ENCODE measurements at regions not wholly inside any gene's neighbourhood (a gene's known extent, or its start where the extent isn't known, plus 50 kb on each side); places are given as distances from the start of the nearest gene placed in this dataset.
"Not testable (repeated sequence)": the region's sequence is repeated elsewhere in the genome, so short reads cannot be mapped to it uniquely, and the experiment has no call there.

- Histone ChIP-seq H3K4me3 (ENCODE audit: control insufficient read depth in 1 of 7, extremely low read depth in 1 of 7, insufficient read depth in 4 of 7, low read depth in 2 of 7, low read length in 6 of 7) (no peak overlapping the region), H3K4me1 (ENCODE audit: control extremely low read depth in 1 of 4, control insufficient read depth in 4 of 4, insufficient read depth in 4 of 4, low read length in 3 of 4) (no peaks in the 10 kb centered on the region), H3K27me3 (replicated peaks in 2 of 5; ENCODE audit: control insufficient read depth in 4 of 5, insufficient read depth in 5 of 5, low read length in 4 of 5) (no peaks in the 10 kb centered on the region), H3K27ac (ENCODE audit: insufficient read depth in 1 of 2, low read depth in 1 of 2, low read length in 2 of 2, poor library complexity in 1 of 2, severe bottlenecking in 2 of 2) (no peak overlapping the region), H3K9me3 (ENCODE audit: control extremely low read depth in 1 of 5, control insufficient read depth in 4 of 5, insufficient read depth in 2 of 5, low read depth in 1 of 5, low read length in 4 of 5) (no peaks in the 10 kb centered on the region), H3K36me3 (ENCODE audit: control insufficient read depth in 4 of 4, insufficient read depth in 4 of 4, low read length in 3 of 4) (no peaks in the 10 kb centered on the region)
- CTCF ChIA-PET: no interaction called here
- POLR2A ChIA-PET: no interaction called here
- DNase-seq: no peak
These were observed 160.6 kb upstream of the NOL4 start for GRCh38 chr18:34385311-34385710.

GRCh38 chr18:34386803-34387202 lies 162.1 kb upstream of the NOL4 start:
- 95% methylated on average over 4 of the region's 6 CpGs for WGBS (ENCODE audit: insufficient coverage)
- no peaks in the 10 kb centered on the region for H3K4me1 ChIP-seq (ENCODE audit: control extremely low read depth in 1 of 4, control insufficient read depth in 4 of 4, insufficient read depth in 4 of 4, low read length in 3 of 4)
- no peak overlapping the region for H3K27ac ChIP-seq (ENCODE audit: insufficient read depth in 1 of 2, low read depth in 1 of 2, low read length in 2 of 2, poor library complexity in 1 of 2, severe bottlenecking in 2 of 2)
- CTCF ChIA-PET: interaction anchor here (1.2 kb wide), 1 partner anchor 12 kb away, joined by 3 read pairs; no protein-coding TSS in a partner anchor
- no peaks in the 10 kb centered on the region for H3K27me3 ChIP-seq (replicated peaks in 2 of 5; ENCODE audit: control insufficient read depth in 4 of 5, insufficient read depth in 5 of 5, low read length in 4 of 5)
- DNase-seq: no peak
- H3K4me3 ChIP-seq (ENCODE audit: control insufficient read depth in 1 of 7, extremely low read depth in 1 of 7, insufficient read depth in 4 of 7, low read depth in 2 of 7, low read length in 6 of 7): no peak overlapping the region
- no peaks in the 10 kb centered on the region for H3K9me3 ChIP-seq (ENCODE audit: control extremely low read depth in 1 of 5, control insufficient read depth in 4 of 5, insufficient read depth in 2 of 5, low read depth in 1 of 5, low read length in 4 of 5)
- POLR2A ChIA-PET: no interaction called here
- H3K36me3 ChIP-seq (ENCODE audit: control insufficient read depth in 4 of 4, insufficient read depth in 4 of 4, low read length in 3 of 4): no peaks in the 10 kb centered on the region

- no peaks in the 10 kb centered on the region for H3K9me3 ChIP-seq (ENCODE audit: control extremely low read depth in 1 of 5, control insufficient read depth in 4 of 5, insufficient read depth in 2 of 5, low read depth in 1 of 5, low read length in 4 of 5)
These were observed 172.7 kb upstream of the NOL4 start for GRCh38 chr18:34397286-34397896.

DNA sequence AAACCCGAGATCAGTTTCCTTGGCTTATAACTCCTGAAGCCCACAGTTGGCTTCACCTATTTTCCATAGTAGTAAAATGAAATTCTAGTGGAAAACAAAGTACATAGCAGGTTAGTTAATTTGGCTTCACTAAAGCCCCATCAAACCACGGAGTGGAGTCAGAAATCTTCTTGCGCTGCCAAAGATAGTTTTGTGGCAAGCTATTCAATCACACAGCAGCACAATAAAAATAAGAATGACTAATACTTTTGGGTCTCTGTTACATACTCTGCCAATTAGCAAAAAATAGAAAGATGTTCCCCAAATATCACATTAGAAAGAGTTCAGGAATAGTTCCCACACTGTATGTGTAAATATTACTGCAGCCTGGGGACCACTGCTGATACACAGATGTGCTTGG lies 175.2 kb upstream of the NOL4 start:
- no peak for DNase-seq
- Histone ChIP-seq H3K4me1 (ENCODE audit: control extremely low read depth in 1 of 4, control insufficient read depth in 4 of 4, insufficient read depth in 4 of 4, low read length in 3 of 4) (no peaks in the 10 kb centered on the region), H3K9me3 (ENCODE audit: control extremely low read depth in 1 of 5, control insufficient read depth in 4 of 5, insufficient read depth in 2 of 5, low read depth in 1 of 5, low read length in 4 of 5) (no peaks in the 10 kb centered on the region), H3K27ac (ENCODE audit: insufficient read depth in 1 of 2, low read depth in 1 of 2, low read length in 2 of 2, poor library complexity in 1 of 2, severe bottlenecking in 2 of 2) (no peak overlapping the region), H3K4me3 (ENCODE audit: control insufficient read depth in 1 of 7, extremely low read depth in 1 of 7, insufficient read depth in 4 of 7, low read depth in 2 of 7, low read length in 6 of 7) (no peak overlapping the region), H3K27me3 (replicated peaks in 2 of 5; ENCODE audit: control insufficient read depth in 4 of 5, insufficient read depth in 5 of 5, low read length in 4 of 5) (no peaks in the 10 kb centered on the region), H3K36me3 (ENCODE audit: control insufficient read depth in 4 of 4, insufficient read depth in 4 of 4, low read length in 3 of 4) (no peaks in the 10 kb centered on the region)
- ChIA-PET CTCF (no interaction called here), POLR2A (no interaction called here)
- no CpG with 5 or more reads among the region's 3 CpGs for WGBS (ENCODE audit: insufficient coverage)

More at GRCh38 chr18:34397286-34397896, 172.7 kb upstream of the NOL4 start:
- no peak for DNase-seq
- Histone ChIP-seq H3K4me1 (ENCODE audit: control extremely low read depth in 1 of 4, control insufficient read depth in 4 of 4, insufficient read depth in 4 of 4, low read length in 3 of 4) (no peaks in the 10 kb centered on the region), H3K27me3 (replicated peaks in 2 of 5; ENCODE audit: control insufficient read depth in 4 of 5, insufficient read depth in 5 of 5, low read length in 4 of 5) (no peaks in the 10 kb centered on the region), H3K27ac (ENCODE audit: insufficient read depth in 1 of 2, low read depth in 1 of 2, low read length in 2 of 2, poor library complexity in 1 of 2, severe bottlenecking in 2 of 2) (no peak overlapping the region), H3K36me3 (ENCODE audit: control insufficient read depth in 4 of 4, insufficient read depth in 4 of 4, low read length in 3 of 4) (no peaks in the 10 kb centered on the region), H3K4me3 (ENCODE audit: control insufficient read depth in 1 of 7, extremely low read depth in 1 of 7, insufficient read depth in 4 of 7, low read depth in 2 of 7, low read length in 6 of 7) (no peak overlapping the region)
- ChIA-PET CTCF (no interaction called here), POLR2A (no interaction called here)
- 100% methylated on average over 1 of the region's 2 CpGs for WGBS (ENCODE audit: insufficient coverage)

- Histone ChIP-seq H3K4me1 (ENCODE audit: control extremely low read depth in 1 of 4, control insufficient read depth in 4 of 4, insufficient read depth in 4 of 4, low read length in 3 of 4) (no peaks in the 10 kb centered on the region), H3K4me3 (ENCODE audit: control insufficient read depth in 1 of 7, extremely low read depth in 1 of 7, insufficient read depth in 4 of 7, low read depth in 2 of 7, low read length in 6 of 7) (no peak overlapping the region), H3K9me3 (ENCODE audit: control extremely low read depth in 1 of 5, control insufficient read depth in 4 of 5, insufficient read depth in 2 of 5, low read depth in 1 of 5, low read length in 4 of 5) (no peaks in the 10 kb centered on the region), H3K27me3 (replicated peaks in 2 of 5; ENCODE audit: control insufficient read depth in 4 of 5, insufficient read depth in 5 of 5, low read length in 4 of 5) (no peaks in the 10 kb centered on the region), H3K36me3 (ENCODE audit: control insufficient read depth in 4 of 4, insufficient read depth in 4 of 4, low read length in 3 of 4) (no peaks in the 10 kb centered on the region), H3K27ac (ENCODE audit: insufficient read depth in 1 of 2, low read depth in 1 of 2, low read length in 2 of 2, poor library complexity in 1 of 2, severe bottlenecking in 2 of 2) (no peak overlapping the region)
- ChIA-PET CTCF (no interaction called here), POLR2A (no interaction called here)
- DNase-seq: no peak
- no CpG with 5 or more reads among the region's 1 CpG for WGBS (ENCODE audit: insufficient coverage)
These were observed 176.1 kb upstream of the NOL4 start for GRCh38 chr18:34400834-34401233.

DNA sequence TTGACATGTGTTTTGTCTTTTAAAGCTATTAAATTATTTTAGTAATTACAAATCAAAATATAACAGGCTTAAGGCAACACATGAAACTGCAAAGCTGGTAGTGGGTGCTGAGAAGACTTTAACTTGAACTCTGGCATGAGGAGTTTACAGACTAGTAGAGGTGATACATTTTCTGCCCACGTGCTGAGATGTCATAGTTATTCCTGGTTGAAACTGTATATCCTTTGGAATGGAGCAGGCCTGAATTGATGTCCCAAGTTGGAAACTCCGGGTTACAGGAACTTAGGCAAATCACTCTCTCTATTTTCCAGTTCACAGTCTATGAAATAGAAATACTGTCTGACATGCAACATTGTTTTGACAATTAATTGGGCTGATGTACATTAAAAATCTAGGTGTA lies 177.1 kb upstream of the NOL4 start:
- H3K4me1 ChIP-seq (ENCODE audit: control extremely low read depth in 1 of 4, control insufficient read depth in 4 of 4, insufficient read depth in 4 of 4, low read length in 3 of 4): no peaks in the 10 kb centered on the region
- 71% methylated on average over 1 of the region's 2 CpGs for WGBS (ENCODE audit: insufficient coverage)
- no peak overlapping the region for H3K27ac ChIP-seq (ENCODE audit: insufficient read depth in 1 of 2, low read depth in 1 of 2, low read length in 2 of 2, poor library complexity in 1 of 2, severe bottlenecking in 2 of 2)
- no peaks in the 10 kb centered on the region for H3K9me3 ChIP-seq (ENCODE audit: control extremely low read depth in 1 of 5, control insufficient read depth in 4 of 5, insufficient read depth in 2 of 5, low read depth in 1 of 5, low read length in 4 of 5)
- no peak overlapping the region for H3K4me3 ChIP-seq (ENCODE audit: control insufficient read depth in 1 of 7, extremely low read depth in 1 of 7, insufficient read depth in 4 of 7, low read depth in 2 of 7, low read length in 6 of 7)
- no peaks in the 10 kb centered on the region for H3K36me3 ChIP-seq (ENCODE audit: control insufficient read depth in 4 of 4, insufficient read depth in 4 of 4, low read length in 3 of 4)
- POLR2A ChIA-PET: no interaction called here
- CTCF ChIA-PET: no interaction called here
- no peak for DNase-seq
- no peaks in the 10 kb centered on the region for H3K27me3 ChIP-seq (replicated peaks in 2 of 5; ENCODE audit: control insufficient read depth in 4 of 5, insufficient read depth in 5 of 5, low read length in 4 of 5)

- H3K36me3 ChIP-seq (ENCODE audit: control insufficient read depth in 4 of 4, insufficient read depth in 4 of 4, low read length in 3 of 4); CTCF ChIA-PET; H3K9me3 ChIP-seq (ENCODE audit: control extremely low read depth in 1 of 5, control insufficient read depth in 4 of 5, insufficient read depth in 2 of 5, low read depth in 1 of 5, low read length in 4 of 5); POLR2A ChIA-PET; H3K4me3 ChIP-seq (ENCODE audit: control insufficient read depth in 1 of 7, extremely low read depth in 1 of 7, insufficient read depth in 4 of 7, low read depth in 2 of 7, low read length in 6 of 7); H3K27me3 ChIP-seq (replicated peaks in 2 of 5; ENCODE audit: control insufficient read depth in 4 of 5, insufficient read depth in 5 of 5, low read length in 4 of 5); DNase-seq; H3K27ac ChIP-seq (ENCODE audit: insufficient read depth in 1 of 2, low read depth in 1 of 2, low read length in 2 of 2, poor library complexity in 1 of 2, severe bottlenecking in 2 of 2); H3K4me1 ChIP-seq (ENCODE audit: control extremely low read depth in 1 of 4, control insufficient read depth in 4 of 4, insufficient read depth in 4 of 4, low read length in 3 of 4): not testable (repeated sequence)
- 100% methylated on average over 11 of the region's 12 CpGs for WGBS (ENCODE audit: insufficient coverage)
These were observed 182.8 kb upstream of the NOL4 start for GRCh38 chr18:34407471-34407870.
